NCI-H2029 (cell line): ENCODE measurements at regions not wholly inside any gene's neighbourhood (a gene's known extent, or its start where the extent isn't known, plus 50 kb on each side); places are given as distances from the start of the nearest gene placed in this dataset.
"Not testable (repeated sequence)": the region's sequence is repeated elsewhere in the genome, so short reads cannot be mapped to it uniquely, and the experiment has no call there.

Source experiments
- DNase-seq: peaks from one replicate; lab custom pipeline; 2025; lab: John Stamatoyannopoulos, UW

- DNase-seq = not testable (repeated sequence)
Measured at GRCh38 chr9:94191706-94192105, 67.4 kb upstream of the ZNF169 start.

DNA sequence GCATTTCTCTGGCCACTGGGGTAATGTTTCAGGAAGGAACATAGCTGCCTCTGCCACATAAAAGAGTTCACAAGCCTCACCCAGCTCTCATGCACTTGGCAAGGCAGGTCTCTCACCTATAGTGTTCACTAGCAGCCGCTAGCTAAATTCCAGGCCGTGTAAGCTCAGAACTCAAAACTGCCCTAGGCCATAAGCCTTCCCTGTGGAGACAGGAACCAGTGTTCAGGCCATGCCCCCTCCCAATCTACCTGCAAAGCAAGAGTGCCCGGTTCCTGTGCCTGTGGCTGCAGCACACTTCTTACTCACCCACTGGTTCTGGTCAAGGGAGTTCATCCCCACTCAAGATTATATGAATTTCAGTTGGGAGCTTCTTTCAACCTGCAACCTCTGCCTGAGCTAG is 60.7 kb upstream of the ZNF169 start:
- DNase-seq = no peak

GRCh38 chr9:94199776-94200175 is 59.3 kb upstream of the ZNF169 start:
- no peak for DNase-seq

- no peak for DNase-seq
Measured at GRCh38 chr9:94204174-94204573, 54.9 kb upstream of the ZNF169 start.

GRCh38 chr9:94207781-94208180 is 51.3 kb upstream of the ZNF169 start:
- DNase-seq = no peak
